ENCODE measurements at regions not wholly inside any gene's neighbourhood (a gene's known extent, or its start where the extent isn't known, plus 50 kb on each side); places are given as distances from the start of the nearest gene placed in this dataset.
"Not testable (repeated sequence)": the region's sequence is repeated elsewhere in the genome, so short reads cannot be mapped to it uniquely, and the experiment has no call there.

DNA sequence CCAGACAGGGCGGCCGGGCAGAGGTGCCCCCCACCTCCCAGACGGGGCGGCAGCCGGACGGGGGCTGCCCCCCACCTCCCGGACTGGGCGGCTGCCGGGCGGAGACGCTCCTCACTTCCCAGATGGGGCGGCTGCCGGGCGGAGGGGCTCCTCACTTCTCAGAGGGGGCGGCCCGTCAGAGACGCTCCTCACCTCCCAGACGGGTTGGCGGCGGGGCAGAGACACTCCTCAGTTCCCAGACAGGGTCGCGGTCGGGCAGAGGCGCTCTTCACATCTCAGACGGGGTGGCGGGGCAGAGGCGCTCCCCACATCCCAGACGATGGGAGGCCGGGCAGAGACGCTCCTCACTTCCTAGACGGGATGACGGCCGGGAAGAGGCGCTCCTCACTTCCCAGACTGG is 68.5 kb upstream of the GPC4 start:
- DNase-seq (ENCODE audit: low spot score); H3K4me3 ChIP-seq: not testable (repeated sequence)

DNA sequence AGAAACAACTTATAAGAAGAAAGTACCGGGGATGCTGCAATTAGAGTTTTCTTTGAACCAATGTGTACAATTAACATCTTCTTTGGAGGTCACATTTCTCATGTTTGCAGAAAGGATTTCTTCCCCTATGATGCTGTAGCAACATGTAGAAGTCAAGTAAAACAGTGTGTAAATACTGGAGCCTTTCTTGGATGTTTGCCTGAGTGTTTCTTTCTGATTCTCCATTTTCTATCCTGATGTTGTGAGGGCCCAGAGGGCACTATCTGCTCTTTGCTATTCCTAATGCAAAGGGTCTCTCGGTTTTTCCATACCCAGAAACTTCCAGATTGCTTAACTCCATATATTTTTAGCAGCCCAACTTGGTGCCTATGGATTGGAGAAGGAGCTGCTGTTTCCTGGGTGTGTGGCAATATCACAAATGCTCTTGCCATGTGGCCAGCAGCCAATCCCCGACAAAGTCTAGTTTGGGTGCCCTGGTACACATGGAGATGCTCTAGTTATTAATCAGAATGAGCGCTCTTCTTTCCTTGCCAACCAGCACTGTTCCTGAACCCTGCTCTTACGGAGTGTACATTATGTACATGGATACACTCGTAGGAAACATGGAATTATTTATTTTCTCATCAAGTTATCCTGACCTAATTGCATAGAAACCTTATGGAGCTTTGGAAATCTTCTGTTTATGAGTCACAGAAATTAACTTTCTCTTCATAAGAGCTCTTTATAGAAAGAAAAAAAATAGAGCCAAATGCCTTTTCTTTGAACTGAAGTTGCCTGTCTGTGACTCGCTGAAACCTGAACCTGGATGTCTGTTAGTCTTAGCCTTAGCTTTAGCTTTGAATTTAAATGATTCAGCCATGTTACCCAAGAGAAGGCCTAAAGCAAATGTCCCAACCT is 67.0 kb upstream of the GPC4 start:
- no peak overlapping the region for H3K4me3 ChIP-seq
- peak overlapping the region in 1 of 2 donors; percentile 5 for H3K27ac ChIP-seq
- no peak for DNase-seq (ENCODE audit: low spot score)
- TF ChIP-seq, protein P1, sequence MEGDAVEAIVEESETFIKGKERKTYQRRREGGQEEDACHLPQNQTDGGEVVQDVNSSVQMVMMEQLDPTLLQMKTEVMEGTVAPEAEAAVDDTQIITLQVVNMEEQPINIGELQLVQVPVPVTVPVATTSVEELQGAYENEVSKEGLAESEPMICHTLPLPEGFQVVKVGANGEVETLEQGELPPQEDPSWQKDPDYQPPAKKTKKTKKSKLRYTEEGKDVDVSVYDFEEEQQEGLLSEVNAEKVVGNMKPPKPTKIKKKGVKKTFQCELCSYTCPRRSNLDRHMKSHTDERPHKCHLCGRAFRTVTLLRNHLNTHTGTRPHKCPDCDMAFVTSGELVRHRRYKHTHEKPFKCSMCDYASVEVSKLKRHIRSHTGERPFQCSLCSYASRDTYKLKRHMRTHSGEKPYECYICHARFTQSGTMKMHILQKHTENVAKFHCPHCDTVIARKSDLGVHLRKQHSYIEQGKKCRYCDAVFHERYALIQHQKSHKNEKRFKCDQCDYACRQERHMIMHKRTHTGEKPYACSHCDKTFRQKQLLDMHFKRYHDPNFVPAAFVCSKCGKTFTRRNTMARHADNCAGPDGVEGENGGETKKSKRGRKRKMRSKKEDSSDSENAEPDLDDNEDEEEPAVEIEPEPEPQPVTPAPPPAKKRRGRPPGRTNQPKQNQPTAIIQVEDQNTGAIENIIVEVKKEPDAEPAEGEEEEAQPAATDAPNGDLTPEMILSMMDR (IDR thresholded peaks at IDR 0.05) = no peak

More for the DNA sequence above, 68.5 kb upstream of the GPC4 start:
- not testable (repeated sequence) for H3K27ac ChIP-seq

DNA sequence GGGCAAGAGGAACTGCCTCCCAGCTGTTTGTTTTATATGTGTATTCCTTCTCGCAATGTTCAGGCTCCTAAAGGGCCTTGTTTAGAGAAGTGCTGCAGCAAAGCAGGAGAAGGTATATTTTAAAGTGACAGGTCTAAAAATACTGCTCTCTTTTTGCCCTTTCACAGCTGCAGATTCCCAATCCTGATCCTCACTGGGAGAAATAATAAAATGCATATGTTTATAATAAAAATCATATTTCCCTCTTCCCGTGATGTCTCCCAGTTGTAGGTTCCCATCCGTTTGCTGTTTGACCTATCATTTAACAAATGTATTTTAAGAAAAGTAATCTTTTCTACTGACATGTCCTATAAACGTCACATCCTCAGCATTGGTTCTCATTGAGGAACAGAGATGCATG is 62.7 kb upstream of the GPC4 start:
- DNase-seq (ENCODE audit: low spot score) = no peak
- Histone ChIP-seq H3K4me3 (no peak overlapping the region), H3K27ac (no peak overlapping the region)
- TF ChIP-seq, protein P1 (IDR thresholded peaks at IDR 0.05) = no peak

DNA sequence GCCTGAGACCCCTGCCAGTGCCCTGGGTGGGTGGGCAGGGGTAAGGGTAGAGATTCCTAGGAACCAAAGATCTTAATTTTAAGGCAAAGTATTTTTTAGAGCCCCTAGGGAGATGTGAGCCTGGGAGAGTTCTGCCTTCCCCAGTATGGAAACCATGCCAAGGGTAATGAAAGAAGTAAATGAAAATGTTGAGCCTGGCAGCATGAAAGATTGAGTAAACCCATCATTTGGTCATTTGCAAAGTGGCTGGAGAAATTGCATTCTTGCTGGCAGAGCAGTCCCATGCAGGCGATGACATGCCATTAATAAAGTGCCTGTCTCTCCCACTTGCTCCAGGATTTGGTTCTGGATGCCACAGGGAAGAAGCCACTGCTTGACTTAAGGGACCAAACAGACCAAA is 60.7 kb upstream of the GPC4 start:
- no peak for DNase-seq (ENCODE audit: low spot score)
- H3K4me3 ChIP-seq = no peak overlapping the region
- peak overlapping the region; percentile 11 to 65 for H3K27ac ChIP-seq
- TF ChIP-seq, protein P1 (IDR thresholded peaks at IDR 0.05) = no peak

DNA sequence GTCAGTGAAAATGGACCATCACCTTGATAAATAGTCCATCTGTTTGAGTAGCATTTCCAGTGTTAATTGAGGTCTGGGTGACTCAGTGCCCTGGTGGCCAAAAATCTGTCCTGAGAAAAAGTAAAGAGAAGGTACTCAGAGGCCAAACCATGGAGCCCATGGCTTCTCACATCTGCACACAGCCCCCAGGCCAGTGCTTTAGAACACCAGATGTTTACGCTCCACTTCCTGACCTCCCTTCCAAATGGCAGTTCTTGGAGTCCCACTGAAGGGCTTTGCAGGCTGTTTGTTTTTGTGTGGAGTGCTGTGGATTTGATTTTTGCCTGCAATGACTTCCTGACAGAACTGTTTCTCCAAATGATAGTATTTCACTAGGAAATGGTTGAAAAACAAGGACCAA is 60.2 kb upstream of the GPC4 start:
- Histone ChIP-seq H3K27ac (peak overlapping the region; percentile 11 to 65), H3K4me3 (no peak overlapping the region)
- TF ChIP-seq, protein P1 (IDR thresholded peaks at IDR 0.05) = no peak
- DNase-seq (ENCODE audit: low spot score) = no peak

DNA sequence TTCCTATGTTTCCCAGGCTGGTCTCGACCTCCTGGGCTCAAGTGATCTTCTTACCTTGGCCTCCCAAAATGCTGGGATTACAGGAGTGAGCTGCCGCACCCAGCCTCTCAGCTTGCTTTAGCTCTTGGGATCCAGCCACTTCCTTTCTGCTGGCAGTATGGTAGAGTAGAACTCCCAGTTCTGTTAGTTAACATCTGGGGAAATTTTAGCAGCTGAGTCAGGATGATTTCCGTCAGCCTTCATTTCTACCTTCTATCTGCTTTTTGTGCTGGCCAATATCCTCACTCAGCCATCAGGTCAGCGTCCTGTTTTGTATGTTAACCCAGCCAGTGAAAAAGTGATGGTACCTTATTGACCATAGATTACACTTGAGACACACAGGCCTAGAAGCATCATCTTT is 59.3 kb upstream of the GPC4 start:
- no peak overlapping the region for H3K27ac ChIP-seq
- DNase-seq (ENCODE audit: low spot score) = no peak
- H3K4me3 ChIP-seq = no peak overlapping the region
- TF ChIP-seq, protein P1 (IDR thresholded peaks at IDR 0.05) = no peak

DNA sequence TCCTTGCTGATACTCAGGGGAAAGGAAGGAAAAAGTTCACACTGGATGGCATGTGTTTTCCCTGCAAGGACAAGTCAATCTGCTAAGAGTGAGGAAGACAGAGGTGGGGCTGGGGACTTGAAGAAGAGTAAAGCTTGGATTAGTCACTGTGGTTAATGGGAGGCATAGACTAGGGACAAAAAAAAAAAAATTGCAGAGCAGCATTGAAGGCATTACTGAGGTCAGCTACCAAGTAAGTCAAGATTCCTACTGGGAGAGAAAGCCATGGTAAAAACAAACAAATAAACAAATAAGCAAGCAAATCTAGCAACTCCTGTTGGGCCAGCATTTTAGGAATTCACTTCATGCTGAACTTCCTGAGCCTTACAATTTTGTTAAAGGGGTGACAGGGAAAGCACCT is 58.2 kb upstream of the GPC4 start:
- no peak overlapping the region for H3K27ac ChIP-seq
- no peak for DNase-seq (ENCODE audit: low spot score)
- no peak overlapping the region for H3K4me3 ChIP-seq
- TF ChIP-seq, protein P1 (IDR thresholded peaks at IDR 0.05) = no peak

All from coronary artery (tissue), 2 donors.